ENCODE measurements at regions not wholly inside any gene's neighbourhood (a gene's known extent, or its start where the extent isn't known, plus 50 kb on each side); places are given as distances from the start of the nearest gene placed in this dataset.

GRCh38 chr15:25061808-25062550 is 107.2 kb downstream of the SNRPN start:
- H3K4me3 ChIP-seq = no peak overlapping the region
- intact Hi-C loops (cut with DNase I) = no loop called here
- 85 to 86% methylated on average over 23 of the region's 23 CpGs for WGBS, 2 donors
- peaks cover 0 to 64% (median 7%) of the 10 kb centered on the region in 4 donors for H3K9me3 ChIP-seq
- no peaks in the 10 kb centered on the region for H3K27me3 ChIP-seq
- DNase-seq = no peak
- TF ChIP-seq, protein P1, sequence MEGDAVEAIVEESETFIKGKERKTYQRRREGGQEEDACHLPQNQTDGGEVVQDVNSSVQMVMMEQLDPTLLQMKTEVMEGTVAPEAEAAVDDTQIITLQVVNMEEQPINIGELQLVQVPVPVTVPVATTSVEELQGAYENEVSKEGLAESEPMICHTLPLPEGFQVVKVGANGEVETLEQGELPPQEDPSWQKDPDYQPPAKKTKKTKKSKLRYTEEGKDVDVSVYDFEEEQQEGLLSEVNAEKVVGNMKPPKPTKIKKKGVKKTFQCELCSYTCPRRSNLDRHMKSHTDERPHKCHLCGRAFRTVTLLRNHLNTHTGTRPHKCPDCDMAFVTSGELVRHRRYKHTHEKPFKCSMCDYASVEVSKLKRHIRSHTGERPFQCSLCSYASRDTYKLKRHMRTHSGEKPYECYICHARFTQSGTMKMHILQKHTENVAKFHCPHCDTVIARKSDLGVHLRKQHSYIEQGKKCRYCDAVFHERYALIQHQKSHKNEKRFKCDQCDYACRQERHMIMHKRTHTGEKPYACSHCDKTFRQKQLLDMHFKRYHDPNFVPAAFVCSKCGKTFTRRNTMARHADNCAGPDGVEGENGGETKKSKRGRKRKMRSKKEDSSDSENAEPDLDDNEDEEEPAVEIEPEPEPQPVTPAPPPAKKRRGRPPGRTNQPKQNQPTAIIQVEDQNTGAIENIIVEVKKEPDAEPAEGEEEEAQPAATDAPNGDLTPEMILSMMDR (IDR thresholded peaks at IDR 0.05) = no peak
- no peak for FAIRE-seq
- H3K4me1 ChIP-seq = no peaks in the 10 kb centered on the region
- peaks cover 2 to 95% (median 47%) of the 10 kb centered on the region in 3 donors for H3K36me3 ChIP-seq
- ATAC-seq = no peak
- no peak overlapping the region for H3K27ac ChIP-seq

GRCh38 chr15:25062551-25063430 is 108.0 kb downstream of the SNRPN start:
- Histone ChIP-seq H3K27ac (no peak overlapping the region), H3K4me1 (no peaks in the 10 kb centered on the region), H3K9me3 (peaks cover 0 to 62% (median 4%) of the 10 kb centered on the region in 4 donors), H3K36me3 (peaks cover 2 to 95% (median 46%) of the 10 kb centered on the region in 3 donors), H3K27me3 (no peaks in the 10 kb centered on the region), H3K4me3 (no peak overlapping the region)
- WGBS, 2 donors = 74 to 78% methylated on average over 13 of the region's 13 CpGs
- ATAC-seq (no peak), DNase-seq (no peak), FAIRE-seq (no peak)
- intact Hi-C loops (cut with DNase I) = no loop called here
- TF ChIP-seq, protein P1 (IDR thresholded peaks at IDR 0.05) = no peak

GRCh38 chr15:25065286-25065685 is 110.5 kb downstream of the SNRPN start:
- H3K4me1 ChIP-seq = no peaks in the 10 kb centered on the region
- intact Hi-C loops (cut with DNase I) = no loop called here
- DNase-seq (no peak), ATAC-seq (no peak), FAIRE-seq (no peak)
- peaks cover 0 to 60% (median 4%) of the 10 kb centered on the region in 4 donors for H3K9me3 ChIP-seq
- no peak overlapping the region for H3K27ac ChIP-seq
- TF ChIP-seq, protein P1 (IDR thresholded peaks at IDR 0.05) = no peak
- H3K4me3 ChIP-seq = no peak overlapping the region
- peaks cover 7 to 86% (median 44%) of the 10 kb centered on the region in 3 donors for H3K36me3 ChIP-seq
- H3K27me3 ChIP-seq = no peaks in the 10 kb centered on the region
- WGBS, 2 donors = 79 to 82% methylated on average over 9 of the region's 9 CpGs

- FAIRE-seq = no peak
- peaks cover 11 to 86% (median 46%) of the 10 kb centered on the region in 3 donors for H3K36me3 ChIP-seq
- TF ChIP-seq, protein P1 (IDR thresholded peaks at IDR 0.05) = no peak
- DNase-seq = peak in 1 of 6 donors; percentile 23
- no peaks in the 10 kb centered on the region for H3K4me1 ChIP-seq
- no peak overlapping the region for H3K4me3 ChIP-seq
- WGBS, 2 donors = 80 to 81% methylated on average over 11 of the region's 11 CpGs
- H3K9me3 ChIP-seq = peaks cover 0 to 60% (median 5%) of the 10 kb centered on the region in 4 donors
- ATAC-seq = no peak
- no peak overlapping the region for H3K27ac ChIP-seq
- intact Hi-C loops (cut with DNase I) = no loop called here
- no peaks in the 10 kb centered on the region for H3K27me3 ChIP-seq
Measured at GRCh38 chr15:25065876-25066275, 111.1 kb downstream of the SNRPN start.
